NCI-H146 treated with DMSO at 0.1 percent for 48 hours (cell line): ENCODE measurements at regions not wholly inside any gene's neighbourhood (a gene's known extent, or its start where the extent isn't known, plus 50 kb on each side); places are given as distances from the start of the nearest gene placed in this dataset.
A peak's percentile ranks its signal among the peaks of the same experiment; 100 is the strongest.
"Not testable (repeated sequence)": the region's sequence is repeated elsewhere in the genome, so short reads cannot be mapped to it uniquely, and the experiment has no call there.

Source experiments
- DNase-seq: peaks from one replicate; lab custom pipeline; 2025; ENCODE audit not compliant: unreplicated experiment; lab: John Stamatoyannopoulos, UW

GRCh38 chr4:156336511-156336910 lies 382.8 kb upstream of the CTSO start:
- DNase-seq: no peak

GRCh38 chr4:156335721-156336120 lies 382.1 kb upstream of the CTSO start:
- DNase-seq: no peak

- DNase-seq: no peak
These were observed 376.9 kb upstream of the CTSO start for GRCh38 chr4:156330436-156331031.

GRCh38 chr4:156329779-156330178 lies 376.1 kb upstream of the CTSO start:
- no peak for DNase-seq

GRCh38 chr4:156328882-156329281 lies 375.2 kb upstream of the CTSO start:
- DNase-seq: no peak

GRCh38 chr4:156326246-156326645 lies 372.6 kb upstream of the CTSO start:
- no peak for DNase-seq

- DNase-seq: no peak
These were observed 368.9 kb upstream of the CTSO start for GRCh38 chr4:156322592-156322991.

GRCh38 chr4:156321203-156321602 lies 367.5 kb upstream of the CTSO start:
- no peak for DNase-seq

- DNase-seq: no peak
These were observed 359.8 kb upstream of the CTSO start for GRCh38 chr4:156313497-156313896.

GRCh38 chr4:156312261-156312847 lies 358.7 kb upstream of the CTSO start:
- DNase-seq: no peak

GRCh38 chr4:156309031-156309430 lies 355.4 kb upstream of the CTSO start:
- DNase-seq: no peak

- DNase-seq: peak; percentile 50
These were observed 350.0 kb upstream of the CTSO start for GRCh38 chr4:156303708-156304107.

GRCh38 chr4:156298230-156298629 lies 344.6 kb upstream of the CTSO start:
- peak; percentile 66 for DNase-seq

- DNase-seq: no peak
These were observed 342.1 kb upstream of the CTSO start for GRCh38 chr4:156295676-156296195.

- peak; percentile 76 for DNase-seq
These were observed 340.9 kb upstream of the CTSO start for GRCh38 chr4:156294577-156294976.

GRCh38 chr4:156293657-156294297 lies 340.1 kb upstream of the CTSO start:
- peak; percentile 23 for DNase-seq

GRCh38 chr4:156291317-156291716 lies 337.7 kb upstream of the CTSO start:
- DNase-seq: no peak

- no peak for DNase-seq
These were observed 337.1 kb upstream of the CTSO start for GRCh38 chr4:156290811-156291210.

- DNase-seq: not testable (repeated sequence)
These were observed 336.4 kb upstream of the CTSO start for GRCh38 chr4:156290026-156290425.

- DNase-seq: no peak
These were observed 327.0 kb upstream of the CTSO start for GRCh38 chr4:156280686-156281085.

GRCh38 chr4:156265407-156265806 lies 311.7 kb upstream of the CTSO start:
- no peak for DNase-seq

- DNase-seq: no peak
These were observed 307.6 kb upstream of the CTSO start for GRCh38 chr4:156261230-156261629.
